ENCODE measurements at regions not wholly inside any gene's neighbourhood (a gene's known extent, or its start where the extent isn't known, plus 50 kb on each side); places are given as distances from the start of the nearest gene placed in this dataset.

DNA sequence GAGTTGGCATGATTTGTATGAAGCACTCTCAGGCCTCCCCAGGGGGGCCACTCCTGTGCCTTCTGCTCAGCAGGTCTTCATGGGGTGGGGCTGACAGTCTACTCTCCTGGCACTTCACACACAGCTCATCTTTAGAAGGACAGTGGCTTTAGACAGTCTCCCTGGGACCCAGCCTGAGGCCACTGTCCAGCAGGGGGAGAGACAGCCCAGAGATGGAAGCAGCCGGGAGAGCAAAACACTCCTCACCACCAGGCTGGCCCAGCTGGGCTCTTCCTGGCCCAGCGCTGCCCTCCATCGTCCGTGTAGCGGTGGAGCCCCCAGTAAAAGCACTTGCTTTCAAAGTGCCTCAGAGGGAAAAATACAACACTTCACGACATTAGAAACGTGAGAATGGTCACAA lies 62.0 kb upstream of the CRHR1 start:
- ChIA-PET POLR2A (no interaction called here), CTCF (interaction anchor here (1.0 to 1.7 kb wide), 2 partner anchors 10 to 110 kb away, joined by 4 to 5 read pairs; no protein-coding TSS in a partner anchor)
- DNase-seq (ENCODE audit: unreplicated experiment): peak; percentile 20
- H3K4me1 Mint-ChIP-seq (ENCODE audit: insufficient read depth, unreplicated experiment): peaks cover 14% of the 10 kb centered on the region
- H3K27me3 Mint-ChIP-seq (ENCODE audit: insufficient read depth, unreplicated experiment): peaks cover 59% of the 10 kb centered on the region
- H3K27ac Mint-ChIP-seq (ENCODE audit: low read depth, unreplicated experiment): no peak overlapping the region
- peaks cover 7% of the 10 kb centered on the region for H3K9me3 Mint-ChIP-seq (ENCODE audit: unreplicated experiment)
- intact Hi-C loops (cut with micrococcal nuclease): loop anchor here (2.0 to 5.0 kb wide), 2 partner anchors 80 to 111 kb away; no protein-coding TSS in a partner anchor
- no TSS peak for BruUV-seq (replicated peaks)
- H3K4me3 Mint-ChIP-seq (ENCODE audit: unreplicated experiment): no peak overlapping the region
- no peak for TF ChIP-seq CTCF (IDR thresholded peaks at IDR 0.05; ENCODE audit: unreplicated experiment)
- H3K36me3 Mint-ChIP-seq (ENCODE audit: insufficient read depth, unreplicated experiment): no peaks in the 10 kb centered on the region

GRCh38 chr17:45729294-45729907 lies 54.7 kb upstream of the CRHR1 start:
- H3K27me3 Mint-ChIP-seq (ENCODE audit: insufficient read depth, unreplicated experiment): peaks cover 59% of the 10 kb centered on the region
- BruUV-seq (replicated peaks): no TSS peak

GRCh38 chr17:45730192-45730591 lies 53.9 kb upstream of the CRHR1 start:
- no peak for TF ChIP-seq CTCF (IDR thresholded peaks at IDR 0.05; ENCODE audit: unreplicated experiment)
- H3K27ac Mint-ChIP-seq (ENCODE audit: low read depth, unreplicated experiment): no peak overlapping the region
- POLR2A ChIA-PET: no interaction called here
- DNase-seq (ENCODE audit: unreplicated experiment): no peak
- CTCF ChIA-PET: interaction anchor here (1.0 kb wide), 1 partner anchor 55 kb away, joined by 3 read pairs; no protein-coding TSS in a partner anchor
- no peaks in the 10 kb centered on the region for H3K36me3 Mint-ChIP-seq (ENCODE audit: insufficient read depth, unreplicated experiment)
- H3K27me3 Mint-ChIP-seq (ENCODE audit: insufficient read depth, unreplicated experiment): peaks cover 56% of the 10 kb centered on the region
- peaks cover 15% of the 10 kb centered on the region for H3K9me3 Mint-ChIP-seq (ENCODE audit: unreplicated experiment)
- no peaks in the 10 kb centered on the region for H3K4me1 Mint-ChIP-seq (ENCODE audit: insufficient read depth, unreplicated experiment)
- no TSS peak for BruUV-seq (replicated peaks)
- intact Hi-C loops (cut with micrococcal nuclease): no loop called here
- no peak overlapping the region for H3K4me3 Mint-ChIP-seq (ENCODE audit: unreplicated experiment)

More at GRCh38 chr17:45729294-45729907, 54.7 kb upstream of the CRHR1 start:
- H3K27ac Mint-ChIP-seq (ENCODE audit: low read depth, unreplicated experiment): no peak overlapping the region
- H3K9me3 Mint-ChIP-seq (ENCODE audit: unreplicated experiment): peaks cover 15% of the 10 kb centered on the region
- no peaks in the 10 kb centered on the region for H3K36me3 Mint-ChIP-seq (ENCODE audit: insufficient read depth, unreplicated experiment)
- H3K4me3 Mint-ChIP-seq (ENCODE audit: unreplicated experiment): no peak overlapping the region
- CTCF ChIA-PET: interaction anchor here (1.0 kb wide), 1 partner anchor 55 kb away, joined by 3 read pairs; no protein-coding TSS in a partner anchor
- no peaks in the 10 kb centered on the region for H3K4me1 Mint-ChIP-seq (ENCODE audit: insufficient read depth, unreplicated experiment)
- no peak for DNase-seq (ENCODE audit: unreplicated experiment)
- TF ChIP-seq CTCF (IDR thresholded peaks at IDR 0.05; ENCODE audit: unreplicated experiment): no peak
- intact Hi-C loops (cut with micrococcal nuclease): no loop called here
- POLR2A ChIA-PET: no interaction called here

DNA sequence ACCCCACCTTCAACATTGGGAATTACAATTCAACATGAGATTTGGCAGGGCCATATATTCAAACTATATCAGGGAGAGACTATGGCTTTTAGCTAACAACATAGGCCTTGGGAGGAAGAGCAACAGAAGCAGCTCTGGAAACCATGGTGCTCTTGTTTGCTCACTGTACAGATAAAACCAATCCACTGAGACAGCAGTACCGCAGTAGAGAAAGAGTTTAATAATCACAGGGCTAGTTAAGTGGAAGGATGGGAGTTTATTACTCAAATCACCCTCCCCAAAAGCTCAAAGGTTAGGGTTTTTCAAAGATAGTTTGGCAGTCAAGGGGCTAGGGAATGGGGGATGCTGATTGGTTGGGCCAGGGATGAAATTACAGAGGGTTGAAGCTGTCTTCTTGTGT lies 52.7 kb upstream of the CRHR1 start:
- intact Hi-C loops (cut with micrococcal nuclease): no loop called here
- BruUV-seq (replicated peaks): no TSS peak
- no peaks in the 10 kb centered on the region for H3K36me3 Mint-ChIP-seq (ENCODE audit: insufficient read depth, unreplicated experiment)
- POLR2A ChIA-PET: no interaction called here
- no peak overlapping the region for H3K27ac Mint-ChIP-seq (ENCODE audit: low read depth, unreplicated experiment)
- no peaks in the 10 kb centered on the region for H3K4me1 Mint-ChIP-seq (ENCODE audit: insufficient read depth, unreplicated experiment)
- H3K4me3 Mint-ChIP-seq (ENCODE audit: unreplicated experiment): no peak overlapping the region
- peaks cover 56% of the 10 kb centered on the region for H3K27me3 Mint-ChIP-seq (ENCODE audit: insufficient read depth, unreplicated experiment)
- no peak for DNase-seq (ENCODE audit: unreplicated experiment)
- CTCF ChIA-PET: interaction anchor here (0.7 to 1.3 kb wide), 2 partner anchors 11 to 74 kb away, joined by 3 to 4 read pairs; no protein-coding TSS in a partner anchor
- H3K9me3 Mint-ChIP-seq (ENCODE audit: unreplicated experiment): peaks cover 15% of the 10 kb centered on the region
- TF ChIP-seq CTCF (IDR thresholded peaks at IDR 0.05; ENCODE audit: unreplicated experiment): no peak

Measured in MCF 10A (cell line).